BJ (cell line): ENCODE measurements at regions not wholly inside any gene's neighbourhood (a gene's known extent, or its start where the extent isn't known, plus 50 kb on each side); places are given as distances from the start of the nearest gene placed in this dataset.

ENCODE experiments used
- CTCF ChIA-PET: fragments of 350-600 bp; formaldehyde crosslinking; extraction: SDS; loops from one replicate; lab custom pipeline; 2021; ENCODE audit warnings: antibody characterized with exemption, inconsistent platforms; lab: Yijun Ruan, JAX
- POLR2A ChIA-PET: fragments of 300-600 bp; sonication (Branson Sonifier 250); formaldehyde crosslinking; extraction: SDS; loops from one replicate; lab custom pipeline; 2021; ENCODE audit warnings: antibody characterized with exemption; lab: Charles Lee
- DNase-seq: peaks from one replicate; pipeline ENCODE4 v3.0.0-alpha.2; 2011; ENCODE audit warnings: low read depth
- H3K27me3 ChIP-seq: 2 replicates; pipeline ENCODE4 v1.6.0; 2011; ENCODE audit warnings: low read length; ENCODE audit not compliant: control insufficient read depth, insufficient read depth
- H3K36me3 ChIP-seq: 2 replicates; pipeline ENCODE4 v1.5.1; 2011; ENCODE audit warnings: low read length; ENCODE audit not compliant: control insufficient read depth, insufficient read depth
- H3K4me3 ChIP-seq: 2 replicates; pipeline ENCODE4 v1.5.1; 2011; ENCODE audit warnings: low read depth, mild to moderate bottlenecking, control low read depth, low read length
- CTCF ChIP-seq: IDR thresholded peaks from 2 replicates; pipeline ENCODE4 v1.5.1; 2011; ENCODE audit warnings: low read depth, mild to moderate bottlenecking, control low read depth, inconsistent platforms, low read length, moderate library complexity; ENCODE audit not compliant: insufficient read depth

GRCh38 chr11:116507849-116508695, 264.7 kb downstream of the BUD13 start:
- no peak overlapping the region for H3K4me3 ChIP-seq
- no peak for TF ChIP-seq CTCF
- DNase-seq, result no peak
- H3K27me3 ChIP-seq, result no peaks in the 10 kb centered on the region; the same call in 1 of the 2 replicates
- POLR2A ChIA-PET, result no interaction called here
- CTCF ChIA-PET, result interaction anchor here (1.1 kb wide), 1 partner anchor 8 kb away, joined by 3 read pairs; no protein-coding TSS in a partner anchor
- H3K36me3 ChIP-seq, result no peaks in the 10 kb centered on the region

- no peaks in the 10 kb centered on the region for H3K36me3 ChIP-seq
- no peak for DNase-seq
- POLR2A ChIA-PET, result no interaction called here
- no peak for TF ChIP-seq CTCF
- CTCF ChIA-PET, result no interaction called here
- H3K27me3 ChIP-seq, result peaks cover 3% of the 10 kb centered on the region
- no peak overlapping the region for H3K4me3 ChIP-seq
Observed at GRCh38 chr11:116507016-116507415, 265.8 kb downstream of the BUD13 start.

GRCh38 chr11:116506263-116506825, 266.4 kb downstream of the BUD13 start:
- CTCF ChIA-PET, result no interaction called here
- Histone ChIP-seq H3K36me3 (no peaks in the 10 kb centered on the region), H3K27me3 (peaks cover 3% of the 10 kb centered on the region), H3K4me3 (no peak overlapping the region)
- no peak for DNase-seq
- POLR2A ChIA-PET, result no interaction called here
- TF ChIP-seq CTCF, result no peak

GRCh38 chr11:116505298-116506262, 267.2 kb downstream of the BUD13 start:
- no peaks in the 10 kb centered on the region for H3K36me3 ChIP-seq
- no peak for TF ChIP-seq CTCF
- peaks cover 5% of the 10 kb centered on the region for H3K27me3 ChIP-seq
- CTCF ChIA-PET, result interaction anchor here (0.7 to 1.2 kb wide), 2 partner anchors 8 to 10 kb away, joined by 3 read pairs; no protein-coding TSS in a partner anchor
- no peak for DNase-seq
- POLR2A ChIA-PET, result no interaction called here
- no peak overlapping the region for H3K4me3 ChIP-seq
